MM.1S (cell line): ENCODE measurements at regions not wholly inside any gene's neighbourhood (a gene's known extent, or its start where the extent isn't known, plus 50 kb on each side); places are given as distances from the start of the nearest gene placed in this dataset.

Experiments used
- CTCF ChIP-seq: fragments of 300-600 bp; sonication (generic); IDR thresholded peaks from 2 replicates; pipeline ENCODE4 v1.5.1; 2016; ENCODE audit warnings: antibody characterized with exemption, low read length, mixed read lengths
- EZH2 ChIP-seq: fragments of 300-600 bp; sonication (generic); optimal IDR thresholded peaks from 2 replicates; pipeline ENCODE3; 2017; ENCODE audit warnings: low read depth, mild to moderate bottlenecking, antibody characterized with exemption, low read length, mixed read lengths
- EZH2phosphoT487 ChIP-seq: fragments of 300-600 bp; sonication (generic); IDR thresholded peaks from 2 replicates; pipeline ENCODE4 v1.6.1; 2018; ENCODE audit warnings: antibody characterized with exemption, low read length

- TF ChIP-seq CTCF (no peak), EZH2phosphoT487 (no peak), EZH2 (no peak)
Measured at GRCh38 chr12:114958538-114958937, 274.6 kb upstream of the TBX3 start.
